ENCODE measurements at regions not wholly inside any gene's neighbourhood (a gene's known extent, or its start where the extent isn't known, plus 50 kb on each side); places are given as distances from the start of the nearest gene placed in this dataset.

DNA sequence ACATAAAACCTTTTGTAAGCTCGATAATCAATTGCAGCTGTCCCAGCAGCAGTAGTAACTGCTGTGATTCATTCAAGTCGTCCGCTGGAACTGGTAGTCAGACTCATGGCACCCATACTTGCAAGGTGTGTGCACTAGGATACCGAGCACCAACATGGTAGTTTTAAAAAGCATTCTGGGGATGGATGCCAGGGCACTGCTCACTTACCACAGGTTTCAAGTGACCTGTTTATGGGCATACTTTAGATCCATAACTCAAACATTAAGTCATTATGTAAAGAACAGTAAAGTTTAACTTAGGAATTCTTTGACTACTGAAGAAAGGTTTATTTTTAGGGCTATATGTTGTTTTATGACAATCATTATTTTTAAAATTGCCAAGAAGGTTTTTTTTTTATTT is 2277.6 kb downstream of the MAT2B start:
- DNase-seq (ENCODE audit: low read depth): no peak

GRCh38 chr5:165786073-165786472 is 2280.7 kb downstream of the MAT2B start:
- no peak for DNase-seq (ENCODE audit: low read depth)

DNA sequence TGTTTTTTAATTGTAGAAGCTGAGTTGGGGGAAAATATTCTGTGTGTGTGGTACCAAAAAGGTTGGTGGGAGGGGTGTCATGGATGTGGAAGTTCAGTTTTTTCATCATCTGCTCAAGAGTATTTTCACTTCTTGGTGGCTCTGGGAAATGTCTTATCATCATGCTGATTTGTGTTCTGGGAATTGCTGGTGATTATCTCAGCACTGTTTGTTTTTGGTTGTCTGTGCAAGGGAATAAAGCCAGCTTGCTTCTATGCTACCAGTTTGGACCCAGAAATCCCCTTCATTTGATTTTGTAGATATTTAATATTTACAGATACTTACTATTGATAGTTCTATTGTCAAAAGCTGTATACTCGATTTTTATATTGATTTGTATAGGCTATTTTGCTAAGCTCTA is 2289.7 kb downstream of the MAT2B start:
- no peak for DNase-seq (ENCODE audit: low read depth)

- no peak for DNase-seq (ENCODE audit: low read depth)
Observed at GRCh38 chr5:165805756-165806155, 2300.3 kb downstream of the MAT2B start.

DNA sequence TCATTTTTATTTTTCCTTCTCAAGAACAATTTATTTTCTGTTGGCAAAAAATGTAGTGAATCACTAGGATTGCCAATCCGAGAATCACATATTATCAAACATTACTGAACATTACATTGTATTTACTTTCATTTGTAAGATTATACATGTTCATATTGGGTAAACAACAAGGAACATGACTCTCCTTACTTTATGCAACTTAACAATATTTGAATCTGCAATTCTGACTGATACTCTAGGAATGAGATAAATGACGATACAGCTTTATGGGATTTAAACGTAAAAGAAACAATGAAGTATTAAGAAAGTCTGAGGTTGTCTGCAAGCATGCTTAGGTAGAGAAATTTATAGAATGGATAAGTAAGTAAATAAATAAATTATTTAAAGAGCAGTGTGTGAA is 2302.9 kb downstream of the MAT2B start:
- no peak for DNase-seq (ENCODE audit: low read depth)

DNA sequence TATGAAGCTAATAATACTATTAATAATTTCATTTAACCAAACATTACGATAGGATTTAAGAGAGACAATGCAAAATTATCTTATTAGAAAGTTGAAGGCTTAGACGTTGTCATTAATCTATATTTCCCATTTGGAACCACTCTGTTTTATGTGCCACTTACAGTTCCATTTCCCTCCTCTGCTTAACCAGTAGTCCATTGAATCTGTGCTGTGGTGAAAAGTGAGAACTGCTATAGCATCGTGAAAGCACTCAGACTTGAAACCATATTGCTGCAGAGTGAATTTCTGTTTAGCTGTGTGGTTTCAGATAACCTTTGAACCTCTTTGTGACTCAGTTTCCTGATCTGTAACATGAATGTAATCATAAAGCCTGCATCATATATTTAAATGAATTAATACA is 2304.5 kb downstream of the MAT2B start:
- DNase-seq (ENCODE audit: low read depth): no peak

- DNase-seq (ENCODE audit: low read depth): no peak
Observed at GRCh38 chr5:165829504-165829903, 2324.1 kb downstream of the MAT2B start.

GRCh38 chr5:165834891-165835290 is 2329.5 kb downstream of the MAT2B start:
- no peak for DNase-seq (ENCODE audit: low read depth)

DNA sequence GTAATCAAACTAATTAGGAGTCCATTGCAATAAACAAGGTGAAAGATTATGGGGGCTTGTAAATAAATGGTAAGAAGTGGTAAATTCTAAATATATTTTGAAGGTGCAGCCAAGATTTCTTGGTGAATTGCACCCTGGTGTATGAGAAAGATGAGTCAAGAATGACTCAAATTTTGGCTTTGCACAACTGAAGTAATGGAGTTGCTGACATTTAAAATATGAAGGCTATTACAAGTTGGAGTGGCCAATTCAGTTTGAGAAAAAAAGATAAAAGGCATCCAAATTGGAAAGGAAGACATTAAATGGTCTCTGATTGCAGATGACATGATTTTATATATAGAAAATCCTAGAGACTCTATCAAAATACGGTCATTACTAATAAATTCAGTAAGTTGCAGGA is 2330.6 kb downstream of the MAT2B start:
- no peak for DNase-seq (ENCODE audit: low read depth)

DNA sequence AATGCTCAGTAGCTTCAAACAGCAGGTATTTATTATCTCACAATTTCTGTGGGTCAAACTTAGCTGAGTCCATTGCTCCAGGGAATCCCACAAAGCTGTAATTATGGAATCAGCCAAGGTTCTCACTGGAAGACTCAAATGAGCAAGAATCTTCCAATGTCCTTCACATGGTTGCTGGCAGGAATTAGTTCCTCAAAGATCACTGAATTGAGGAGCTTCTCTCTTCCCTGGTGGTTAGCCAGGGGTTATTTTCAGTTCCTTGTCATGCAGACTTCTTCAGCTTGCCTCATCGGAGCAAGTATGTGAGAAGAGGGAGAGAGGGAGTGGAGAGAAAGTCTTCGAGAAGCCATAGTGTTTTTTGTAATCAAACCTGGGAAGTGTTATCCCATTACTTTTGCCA is 2331.9 kb downstream of the MAT2B start:
- DNase-seq (ENCODE audit: low read depth): no peak

DNA sequence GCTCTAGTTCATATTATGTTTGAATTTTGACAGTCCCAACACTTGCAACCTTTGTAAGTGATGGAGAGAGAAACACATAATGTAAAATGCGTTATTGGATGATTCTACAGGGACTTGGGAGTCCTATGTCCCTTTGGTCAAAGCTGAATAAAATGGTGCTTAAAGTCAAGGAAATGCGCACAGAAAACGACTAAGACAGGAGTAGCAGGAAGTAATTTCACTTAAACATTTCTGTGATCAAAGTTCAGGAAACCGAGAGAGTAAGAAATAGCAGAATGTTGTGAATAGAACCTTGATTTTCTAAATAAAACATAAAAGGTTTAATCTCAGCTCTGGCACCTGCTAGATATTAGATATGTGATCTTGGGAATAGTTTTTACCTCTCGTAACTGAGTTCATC is 2339.2 kb downstream of the MAT2B start:
- DNase-seq (ENCODE audit: low read depth): no peak

DNA sequence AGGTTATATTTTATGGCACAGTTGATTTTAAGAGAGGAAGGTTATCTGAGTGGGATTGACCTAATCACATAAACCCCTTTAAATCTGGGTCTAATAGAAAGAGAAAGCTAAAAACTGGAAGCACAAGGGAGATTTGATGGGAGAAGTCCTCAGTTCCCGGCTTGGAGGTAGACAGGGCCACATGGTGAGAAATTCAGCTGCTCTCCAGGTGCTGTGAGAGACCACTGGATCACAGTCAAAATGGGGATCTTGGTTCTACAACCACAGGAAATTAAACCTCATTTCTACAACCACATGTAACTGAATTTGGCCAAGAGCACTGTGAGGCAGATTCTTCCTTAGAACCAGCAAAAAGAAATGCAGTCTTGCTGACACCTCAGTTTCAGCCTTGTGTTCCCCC is 2352.7 kb downstream of the MAT2B start:
- no peak for DNase-seq (ENCODE audit: low read depth)

- DNase-seq (ENCODE audit: low read depth): no peak
Observed at GRCh38 chr5:165859251-165859650, 2353.8 kb downstream of the MAT2B start.

- no peak for DNase-seq (ENCODE audit: low read depth)
Observed at GRCh38 chr5:165863239-165863638, 2357.8 kb downstream of the MAT2B start.

- no peak for DNase-seq (ENCODE audit: low read depth)
Observed at GRCh38 chr5:165871291-165871690, 2365.9 kb downstream of the MAT2B start.

DNA sequence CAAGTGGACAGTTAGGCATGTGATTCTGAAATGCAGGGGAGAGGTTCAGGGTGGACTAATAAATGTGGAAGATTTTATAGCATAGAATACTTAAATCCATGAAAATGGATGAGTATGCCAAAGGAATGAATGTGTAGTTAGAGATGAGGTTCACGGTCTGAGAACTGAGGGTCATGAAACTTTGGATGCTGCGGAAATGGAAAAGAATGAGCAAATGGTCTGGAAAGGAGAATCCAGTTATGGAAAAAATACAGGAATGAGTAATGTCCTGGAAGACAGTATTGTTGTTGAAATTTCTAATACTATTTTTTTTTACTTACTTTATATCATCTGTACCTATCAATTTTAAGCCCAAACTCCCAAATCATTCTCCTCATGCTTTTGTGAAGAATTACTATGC is 2369.4 kb downstream of the MAT2B start:
- DNase-seq (ENCODE audit: low read depth): no peak

DNA sequence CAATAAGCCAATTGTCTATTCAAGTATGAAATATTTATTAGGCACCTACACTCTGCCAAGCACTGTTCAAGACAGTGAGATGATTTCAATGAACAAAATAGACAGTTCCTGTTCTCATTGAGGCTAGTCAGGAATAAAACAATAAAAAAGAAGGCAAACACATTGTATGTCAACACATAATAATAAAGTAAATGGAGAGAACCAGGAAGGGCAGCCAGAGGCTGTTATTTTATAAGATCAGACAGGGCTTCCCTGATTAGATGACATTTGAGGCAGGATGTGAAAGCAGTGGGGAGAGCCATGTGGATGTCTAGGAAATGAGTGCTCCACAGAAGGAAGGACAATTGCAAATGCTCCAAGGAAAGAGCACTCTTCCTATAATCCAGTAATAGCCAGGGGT is 2371.1 kb downstream of the MAT2B start:
- DNase-seq (ENCODE audit: low read depth): no peak

DNA sequence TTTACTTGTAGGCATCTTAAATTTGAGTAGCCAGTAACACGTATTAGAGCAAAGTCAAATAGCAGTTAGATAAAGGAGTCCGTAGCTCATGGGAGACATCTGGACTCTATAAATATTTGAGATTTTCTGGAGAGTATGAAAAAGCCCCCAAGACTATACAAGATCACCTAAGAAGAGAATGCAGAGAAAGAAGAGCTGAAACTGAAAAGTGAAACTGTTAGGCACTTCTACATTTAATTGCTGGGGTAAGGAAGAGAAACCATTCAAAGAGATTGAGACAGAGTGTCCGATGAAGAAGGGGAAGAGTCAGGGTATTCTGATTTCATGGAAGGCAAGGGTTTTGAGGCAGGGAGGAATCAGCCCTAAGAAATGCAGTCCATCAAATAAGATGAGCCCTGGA is 2372.1 kb downstream of the MAT2B start:
- no peak for DNase-seq (ENCODE audit: low read depth)

DNA sequence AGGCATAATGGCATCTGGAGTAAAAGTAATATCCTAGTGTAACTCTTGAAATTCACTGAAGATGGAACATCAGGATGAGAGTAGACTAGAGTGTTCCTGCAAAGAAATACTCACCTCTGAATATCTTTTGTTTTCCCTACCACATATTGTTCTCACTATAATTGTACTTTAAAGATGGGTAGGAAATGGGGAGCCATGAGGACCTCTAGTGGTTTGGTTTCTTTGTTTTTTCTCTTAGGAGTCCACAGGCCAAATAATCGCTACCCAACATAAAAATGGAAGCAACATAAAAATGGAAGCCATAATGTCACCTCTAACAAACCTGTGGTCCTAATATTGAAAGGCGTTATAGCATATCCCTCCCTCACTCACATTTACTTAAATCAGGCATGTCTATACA is 2375.8 kb downstream of the MAT2B start:
- DNase-seq (ENCODE audit: low read depth): no peak

GRCh38 chr5:165882099-165882498 is 2376.7 kb downstream of the MAT2B start:
- no peak for DNase-seq (ENCODE audit: low read depth)

GRCh38 chr5:165885623-165886350 is 2380.4 kb downstream of the MAT2B start:
- DNase-seq (ENCODE audit: low read depth): no peak

DNA sequence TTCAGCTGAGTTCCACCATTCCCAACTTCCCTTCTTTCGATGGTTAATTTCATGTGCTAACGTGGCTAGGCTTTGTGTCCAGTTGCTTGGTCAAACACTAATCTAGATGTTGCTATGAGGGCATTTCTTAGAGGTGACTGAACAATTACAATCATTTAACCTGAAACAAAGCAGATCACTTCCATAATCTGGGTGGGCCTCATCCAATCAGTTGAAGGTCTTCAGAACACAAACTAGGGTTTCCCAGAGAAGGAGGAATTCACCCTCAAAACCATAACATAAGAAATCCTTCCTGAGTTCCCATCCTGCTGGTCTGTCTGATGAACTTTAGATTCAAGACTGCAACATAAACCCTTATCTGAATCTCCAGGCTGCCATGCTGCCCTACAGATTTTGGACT is 2381.7 kb downstream of the MAT2B start:
- no peak for DNase-seq (ENCODE audit: low read depth)

GRCh38 chr5:165892383-165892782 is 2387.0 kb downstream of the MAT2B start:
- DNase-seq (ENCODE audit: low read depth): no peak

DNA sequence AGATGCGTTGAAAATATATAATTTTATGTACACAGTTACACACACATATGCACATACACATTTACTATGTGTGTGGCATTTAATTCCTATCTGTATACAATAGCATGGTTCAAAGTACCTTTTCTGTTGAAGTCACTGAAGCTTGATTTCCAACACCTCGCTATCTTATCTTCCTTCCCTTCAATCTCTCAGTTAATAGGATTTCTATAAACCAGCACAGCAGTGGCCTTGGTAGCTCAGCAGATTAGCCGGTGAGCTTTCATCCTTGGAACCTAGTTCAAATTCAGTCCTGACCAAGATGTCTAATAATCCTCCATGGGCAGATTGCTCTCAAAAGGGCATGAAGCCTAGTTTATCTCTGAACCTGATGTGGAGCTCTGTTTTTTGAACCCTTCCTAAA is 2389.5 kb downstream of the MAT2B start:
- DNase-seq (ENCODE audit: low read depth): no peak

Measured in RPMI7951 (cell line).